H1 (cell line): ENCODE measurements at regions not wholly inside any gene's neighbourhood (a gene's known extent, or its start where the extent isn't known, plus 50 kb on each side); places are given as distances from the start of the nearest gene placed in this dataset.

Experiments
- CTCF ChIA-PET: fragments of 300-600 bp; sonication (Branson Sonifier 250); formaldehyde crosslinking; loops from one replicate; lab custom pipeline; 2021; ENCODE audit not compliant: partially characterized antibody; lab: Charles Lee
- POLR2A ChIA-PET: fragments of 300-600 bp; sonication (Branson Sonifier 250); formaldehyde crosslinking; loops from one replicate; lab custom pipeline; 2021; ENCODE audit warnings: inconsistent platforms; ENCODE audit not compliant: partially characterized antibody; lab: Charles Lee
- DNase-seq, 2 experiments: peaks; one replicate each; pipeline versions ENCODE4 v3.0.0 to v3.0.0-alpha.2; 2010 to 2022; ENCODE audit warnings: low spot score in 2 of 2, low read depth in 1 of 2, mixed read lengths in 1 of 2
- FAIRE-seq: peaks from 2 replicates; lab custom pipeline; 2011; peaks lifted over from hg19 to GRCh38; lab: Jason Lieb, UNC
- H2AFZ ChIP-seq: 2 replicates; pipeline ENCODE4 v1.8.1; 2012; ENCODE audit warnings: low read length, inconsistent platforms
- H2AK5ac ChIP-seq: 2 replicates; pipeline ENCODE4 v1.6.1; 2013; ENCODE audit warnings: low read depth, low read length
- H2BK120ac ChIP-seq: replicated peaks from 2 replicates; pipeline ENCODE3; 2013; ENCODE audit warnings: low read depth, low read length, inconsistent platforms
- H2BK12ac ChIP-seq: 2 replicates; pipeline ENCODE4 v1.6.1; 2013; ENCODE audit warnings: low read depth, low read length
- H2BK15ac ChIP-seq: 2 replicates; pipeline ENCODE4 v1.6.1; 2013; ENCODE audit warnings: low read length
- H2BK20ac ChIP-seq: 2 replicates; pipeline ENCODE4 v1.6.1; 2013; ENCODE audit warnings: low read length
- H2BK5ac ChIP-seq: 2 replicates; pipeline ENCODE4 v1.6.1; 2013; ENCODE audit warnings: low read depth, low read length
- H3K14ac ChIP-seq: 2 replicates; pipeline ENCODE4 v1.6.1; 2013; ENCODE audit warnings: inconsistent platforms; ENCODE audit not compliant: insufficient read length
- H3K18ac ChIP-seq: 2 replicates; pipeline ENCODE4 v1.6.1; 2013; ENCODE audit warnings: low read length; ENCODE audit errors: extremely low read depth
- H3K23ac ChIP-seq: 2 replicates; pipeline ENCODE4 v1.6.1; 2013; ENCODE audit warnings: inconsistent platforms; ENCODE audit not compliant: insufficient read length
- H3K23me2 ChIP-seq: 2 replicates; pipeline ENCODE4 v1.6.1; 2013; ENCODE audit warnings: low read depth, low read length
- H3K27ac ChIP-seq: 2 replicates; pipeline ENCODE4 v1.6.1; 2011; ENCODE audit warnings: low read depth, low read length, inconsistent platforms
- H3K27me3 ChIP-seq, 4 experiments: replicated peaks in 1 of 4; 1 replicate in 1 of 4; 2 replicates in 3 of 4; pipeline versions ENCODE4 v1.6.1 to v1.8.1; 2011 to 2013; ENCODE audit warnings: low read length in 3 of 4, mild to moderate bottlenecking in 3 of 4, inconsistent platforms in 2 of 4, mixed read lengths in 2 of 4, moderate library complexity in 1 of 4; ENCODE audit not compliant: control insufficient read depth in 3 of 4, insufficient read depth in 3 of 4; ENCODE audit errors: extremely low read depth in 1 of 4
- H3K36me3 ChIP-seq, 4 experiments: 2 replicates each; pipeline versions ENCODE4 v1.6.1 to v1.8.1; 2011 to 2013; ENCODE audit warnings: mild to moderate bottlenecking in 4 of 4, low read length in 3 of 4, moderate library complexity in 2 of 4, control low read depth in 1 of 4, inconsistent platforms in 1 of 4; ENCODE audit not compliant: insufficient read depth in 4 of 4, control insufficient read depth in 2 of 4
- H3K4ac ChIP-seq: replicated peaks from 2 replicates; pipeline ENCODE3; 2013; ENCODE audit warnings: low read length, low read depth, mixed read lengths, inconsistent platforms; ENCODE audit not compliant: insufficient read length
- H3K4me1 ChIP-seq, 4 experiments: replicated peaks in 1 of 4; 1 replicate in 1 of 4; 2 replicates in 3 of 4; pipeline versions ENCODE4 v1.6.1 to v1.8.1; 2011 to 2013; ENCODE audit warnings: low read length in 3 of 4, inconsistent platforms in 2 of 4, mixed read lengths in 1 of 4; ENCODE audit not compliant: insufficient read depth in 4 of 4, control insufficient read depth in 3 of 4
- H3K4me2 ChIP-seq, 2 experiments: 2 replicates each; pipeline versions ENCODE4 v1.6.1 to v1.8.1; 2011 to 2013; ENCODE audit warnings: low read depth in 2 of 2, low read length in 2 of 2, control low read depth in 1 of 2, inconsistent platforms in 1 of 2, mild to moderate bottlenecking in 1 of 2; ENCODE audit not compliant: insufficient read depth in 1 of 2
- H3K4me3 ChIP-seq, 4 experiments: fragments of 200-600, 300-600 bp in 1 of 4; sonication (generic), shearing (Covaris generic), sonication (Bioruptor Twin) in 1 of 4; 2 replicates each; pipeline versions ENCODE4 v1.5.1 to v1.8.1; 2011 to 2016; ENCODE audit warnings: low read length in 4 of 4, low read depth in 3 of 4, control low read depth in 2 of 4, inconsistent platforms in 2 of 4, mild to moderate bottlenecking in 2 of 4, mixed read lengths in 1 of 4, moderate library complexity in 1 of 4; ENCODE audit not compliant: insufficient read depth in 2 of 4; ENCODE audit errors: extremely low read depth in 1 of 4
- H3K56ac ChIP-seq: replicated peaks from 2 replicates; pipeline ENCODE3; 2013; ENCODE audit warnings: low read depth, mild to moderate bottlenecking, mixed read lengths, low read length, inconsistent platforms; ENCODE audit not compliant: insufficient read length
- H3K79me1 ChIP-seq: 2 replicates; pipeline ENCODE4 v1.6.1; 2013; ENCODE audit warnings: low read depth, low read length, control low read depth
- H3K79me2 ChIP-seq, 2 experiments: 2 replicates each; pipeline versions ENCODE4 v1.6.1 to v1.8.1; 2012 to 2013; ENCODE audit warnings: low read length in 2 of 2, mild to moderate bottlenecking in 2 of 2, inconsistent platforms in 1 of 2; ENCODE audit not compliant: insufficient read depth in 2 of 2, control insufficient read depth in 1 of 2
- H3K9ac ChIP-seq, 4 experiments: replicated peaks in 1 of 4; 1 replicate in 1 of 4; 2 replicates in 3 of 4; pipeline versions ENCODE4 v1.6.1 to v1.8.1; 2011 to 2013; ENCODE audit warnings: low read depth in 3 of 4, low read length in 3 of 4, control low read depth in 2 of 4, mild to moderate bottlenecking in 2 of 4, moderate library complexity in 2 of 4, inconsistent platforms in 1 of 4; ENCODE audit errors: extremely low read depth in 1 of 4
- H3K9me3 ChIP-seq, 2 experiments: 2 replicates each; pipeline versions ENCODE4 v1.6.1 to v1.8.1; 2012 to 2013; ENCODE audit warnings: mild to moderate bottlenecking in 2 of 2, moderate library complexity in 2 of 2, control low read depth in 1 of 2, inconsistent platforms in 1 of 2, low read depth in 1 of 2, low read length in 1 of 2, mixed read lengths in 1 of 2; ENCODE audit not compliant: insufficient read depth in 2 of 2
- H4K20me1 ChIP-seq, 2 experiments: replicated peaks in 1 of 2; 2 replicates each; pipeline versions ENCODE3 to v1.8.1; 2011 to 2013; ENCODE audit warnings: inconsistent platforms in 2 of 2, low read length in 2 of 2, mild to moderate bottlenecking in 1 of 2; ENCODE audit not compliant: insufficient read depth in 2 of 2, control insufficient read depth in 1 of 2
- H4K5ac ChIP-seq: 2 replicates; pipeline ENCODE4 v1.6.1; 2013; ENCODE audit warnings: low read length, low read depth, mixed read lengths, inconsistent platforms; ENCODE audit not compliant: insufficient read length
- H4K8ac ChIP-seq: 2 replicates; pipeline ENCODE4 v1.8.0; 2013; ENCODE audit warnings: mild to moderate bottlenecking, moderate library complexity, low read length, inconsistent platforms; ENCODE audit not compliant: insufficient read depth; ENCODE audit errors: extremely low read depth
- H4K91ac ChIP-seq: replicated peaks from 2 replicates; pipeline ENCODE3; 2013; ENCODE audit warnings: low read length, mixed read lengths, inconsistent platforms; ENCODE audit not compliant: insufficient read length
- EP300 ChIP-seq, 2 experiments: IDR thresholded peaks; 1 replicate in 1 of 2; 2 replicates in 1 of 2; pipeline ENCODE4 v1.6.1; 2011 to 2012; ENCODE audit warnings: low read depth in 2 of 2, low read length in 2 of 2, mild to moderate bottlenecking in 2 of 2, borderline replicate concordance in 1 of 2, inconsistent platforms in 1 of 2, moderate library complexity in 1 of 2
- EZH2 ChIP-seq: fragments of 200-600 bp; sonication (generic); IDR thresholded peaks from 2 replicates; pipeline ENCODE4 v1.7.1; 2012; ENCODE audit warnings: low read depth, mild to moderate bottlenecking, moderate library complexity, low read length, inconsistent platforms; ENCODE audit not compliant: severe bottlenecking
- FOSL1 ChIP-seq: IDR thresholded peaks from 2 replicates; pipeline ENCODE4 v1.6.1; 2011; ENCODE audit warnings: mild to moderate bottlenecking, low read depth, low read length, moderate library complexity; ENCODE audit not compliant: insufficient read depth
- JUN ChIP-seq: IDR thresholded peaks from 2 replicates; pipeline ENCODE4 v1.6.1; 2011; ENCODE audit warnings: low read depth, mild to moderate bottlenecking, improper control_type of control experiment, low read length
- POLR2A ChIP-seq, 2 experiments: IDR thresholded peaks; 1 replicate in 1 of 2; 2 replicates in 1 of 2; pipeline ENCODE4 v1.6.1; 2011; ENCODE audit warnings: low read depth in 2 of 2, low read length in 2 of 2, mild to moderate bottlenecking in 2 of 2; ENCODE audit errors: control extremely low read depth in 1 of 2
- RFX5 ChIP-seq: IDR thresholded peaks from 2 replicates; pipeline ENCODE4 v1.6.1; 2011; ENCODE audit warnings: low read depth, low read length, improper control_type of control experiment, borderline replicate concordance
- RXRA ChIP-seq: IDR thresholded peaks from 2 replicates; pipeline ENCODE4 v1.6.1; 2011; ENCODE audit warnings: low read depth, mild to moderate bottlenecking, low read length, moderate library complexity; ENCODE audit not compliant: insufficient read depth
- SP1 ChIP-seq: IDR thresholded peaks from 2 replicates; pipeline ENCODE4 v1.6.1; 2011; ENCODE audit warnings: low read depth, low read length
- SRF ChIP-seq: IDR thresholded peaks from 2 replicates; pipeline ENCODE4 v1.6.1; 2011; ENCODE audit warnings: mild to moderate bottlenecking, low read depth, low read length, moderate library complexity
- WGBS, 2 experiments: shearing (Covaris generic) in 1 of 2; methylation state at CpG; one replicate each; pipeline versions ENCODE4 v1.1.6 to v1.1.7; 2013 to 2015; ENCODE audit warnings: low lambda C conversion rate in 2 of 2, mixed read lengths in 2 of 2, inconsistent platforms in 1 of 2, low coverage in 1 of 2, missing lambda C conversion rate in 1 of 2; ENCODE audit not compliant: insufficient replicate concordance in 2 of 2, insufficient coverage in 1 of 2, insufficient read length in 1 of 2; ENCODE audit errors: extremely low coverage in 1 of 2, missing lambda C conversion rate in 1 of 2; 5-methylcytosine and 5-hydroxymethylcytosine counted together

DNA sequence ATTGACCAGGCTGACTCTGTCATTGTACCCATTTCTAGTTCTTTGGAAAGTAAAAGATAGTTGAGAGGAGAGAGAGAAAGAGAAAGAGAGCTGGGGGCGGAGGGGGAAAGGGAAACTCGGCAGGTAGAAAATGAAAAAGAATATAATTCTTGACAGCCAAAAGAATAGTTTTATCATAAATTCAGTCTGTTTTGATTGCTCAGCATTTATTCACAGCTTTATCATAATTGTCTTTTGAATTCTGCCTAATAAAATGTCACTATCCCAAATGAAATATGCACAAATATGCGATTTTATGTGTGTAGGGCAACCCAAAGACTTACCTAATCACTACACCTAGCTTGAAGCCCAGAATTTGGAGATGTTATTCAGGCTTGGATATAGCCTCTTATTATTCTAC lies 1024.0 kb upstream of the PABPC4L start:
- no peak for FAIRE-seq
- TF ChIP-seq SRF (no peak), EP300 (IDR thresholded peaks at IDR 0.05; ENCODE audit: borderline replicate concordance in 1 of 2, low read depth in 2 of 2, low read length in 2 of 2) (no peak), RFX5 (no peak), JUN (no peak), EZH2 (no peak), FOSL1 (no peak), POLR2A (IDR thresholded peaks at IDR 0.05; ENCODE audit: control extremely low read depth in 1 of 2, low read depth in 2 of 2, low read length in 2 of 2) (no peak), SP1 (no peak), RXRA (no peak)

More for the DNA sequence above, 1024.0 kb upstream of the PABPC4L start:
- Histone ChIP-seq H3K4me1 (no peaks in the 10 kb centered on the region), H3K79me2 (no peaks in the 10 kb centered on the region), H4K20me1 (no peaks in the 10 kb centered on the region), H4K91ac (no peak overlapping the region), H2AFZ (no peak overlapping the region), H3K14ac (no peak overlapping the region), H3K56ac (no peak overlapping the region), H3K36me3 (no peaks in the 10 kb centered on the region), H2BK5ac (no peak overlapping the region), H2AK5ac (no peak overlapping the region), H3K27me3 (no peaks in the 10 kb centered on the region), H2BK12ac (no peak overlapping the region), H3K4me3 (no peak overlapping the region), H3K9ac (no peak overlapping the region), H2BK15ac (no peak overlapping the region), H4K5ac (no peak overlapping the region), H3K79me1 (no peaks in the 10 kb centered on the region), H2BK120ac (no peak overlapping the region), H3K9me3 (no peaks in the 10 kb centered on the region), H3K27ac (no peak overlapping the region), H3K23ac (no peak overlapping the region), H3K18ac (no peak overlapping the region), H4K8ac (no peak overlapping the region), H3K4ac (no peak overlapping the region), H3K4me2 (no peak overlapping the region), H2BK20ac (no peak overlapping the region), H3K23me2 (no peaks in the 10 kb centered on the region)
- DNase-seq = no peak
- ChIA-PET CTCF (interaction anchor here (0.8 to 1.1 kb wide), 2 partner anchors 25 to 193 kb away, joined by 3 read pairs; no protein-coding TSS in a partner anchor), POLR2A (no interaction called here)
- WGBS, 2 experiments = 91% methylated on average over 3 of the region's 3 CpGs; no CpG with 5 or more reads in 1 of the 2 experiments
